HG03045 (cell line): ENCODE measurements at regions not wholly inside any gene's neighbourhood (a gene's known extent, or its start where the extent isn't known, plus 50 kb on each side); places are given as distances from the start of the nearest gene placed in this dataset.

ENCODE experiments used
- ATAC-seq: cut with Tn5 transposase; IDR thresholded peaks from one replicate; pipeline ENCODE4 v1.9.1; 2021; ENCODE audit warnings: mild to moderate bottlenecking, moderate library complexity; ENCODE audit not compliant: unreplicated experiment

GRCh38 chr1:79460773-79461436, 454.4 kb upstream of the ADGRL4 start:
- ATAC-seq, result peak; percentile 99

DNA sequence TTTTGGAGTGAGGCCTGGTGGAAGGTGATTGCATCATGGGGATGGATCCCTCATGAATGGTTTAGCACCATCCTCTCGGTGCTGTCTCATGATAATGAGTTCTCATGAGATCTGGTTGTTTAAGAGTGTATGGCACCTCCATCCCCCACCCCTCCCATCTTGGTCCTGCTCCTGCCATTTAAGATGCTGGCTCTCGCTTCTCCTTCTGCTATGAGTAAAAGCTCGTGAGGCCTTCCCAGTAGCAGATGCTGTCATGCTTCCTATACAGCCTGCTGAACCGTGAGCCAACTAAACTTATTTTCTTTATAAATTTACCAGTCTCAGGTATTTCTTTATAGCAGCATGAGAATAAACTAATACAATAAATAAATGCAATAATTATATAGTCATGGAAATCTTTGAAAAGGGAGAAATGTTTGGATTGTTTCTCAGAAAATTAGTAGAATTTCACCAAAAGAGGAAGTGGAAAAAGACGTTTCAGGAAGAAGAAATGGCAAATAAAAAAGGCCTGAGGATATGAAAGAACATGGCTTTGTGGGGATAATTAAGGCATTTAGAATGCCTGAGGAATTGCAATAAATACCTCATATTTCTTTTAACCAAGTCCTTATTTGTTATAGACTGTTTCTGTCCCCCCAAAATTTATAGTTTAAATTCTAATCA, 451.2 kb upstream of the ADGRL4 start:
- ATAC-seq, result no peak

DNA sequence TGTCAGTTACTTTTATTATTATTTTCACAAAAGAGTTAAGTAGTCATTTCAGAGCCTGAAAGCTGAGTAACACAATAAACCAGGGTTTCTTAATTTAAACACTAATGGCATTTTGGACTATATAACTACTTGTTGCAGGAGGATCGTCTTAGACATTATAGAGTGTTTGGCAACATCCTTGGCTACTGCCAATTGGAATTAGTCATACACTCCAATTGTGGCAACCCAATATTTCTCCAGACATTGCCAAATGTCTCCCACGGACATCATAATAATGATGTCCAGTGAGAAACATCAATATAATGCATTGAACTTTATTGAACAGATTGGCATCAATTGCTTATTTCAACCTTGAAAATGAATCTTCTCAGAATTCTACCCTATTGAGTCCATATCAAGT, 441.9 kb upstream of the ADGRL4 start:
- no peak for ATAC-seq

DNA sequence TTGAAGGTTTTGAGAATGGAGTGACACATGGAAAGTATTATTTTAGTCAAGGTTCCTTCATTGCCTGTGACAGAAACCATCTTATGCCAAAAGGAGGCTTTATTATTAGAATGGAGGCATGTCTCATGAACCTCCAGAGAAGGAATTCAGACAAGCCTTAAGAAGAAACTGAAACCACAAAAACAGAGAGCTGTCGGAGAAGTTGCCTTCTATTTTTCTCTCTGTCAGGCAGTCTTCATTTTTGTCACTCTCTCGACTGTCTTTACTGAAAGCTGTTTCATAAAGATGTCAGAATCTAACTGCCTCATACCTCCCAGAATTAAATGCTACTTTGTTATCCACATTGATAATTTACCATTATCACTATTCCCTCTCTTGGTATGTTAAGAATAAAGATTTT, 434.7 kb upstream of the ADGRL4 start:
- no peak for ATAC-seq

- no peak for ATAC-seq
Measured at GRCh38 chr1:79437540-79437939, 431.0 kb upstream of the ADGRL4 start.

DNA sequence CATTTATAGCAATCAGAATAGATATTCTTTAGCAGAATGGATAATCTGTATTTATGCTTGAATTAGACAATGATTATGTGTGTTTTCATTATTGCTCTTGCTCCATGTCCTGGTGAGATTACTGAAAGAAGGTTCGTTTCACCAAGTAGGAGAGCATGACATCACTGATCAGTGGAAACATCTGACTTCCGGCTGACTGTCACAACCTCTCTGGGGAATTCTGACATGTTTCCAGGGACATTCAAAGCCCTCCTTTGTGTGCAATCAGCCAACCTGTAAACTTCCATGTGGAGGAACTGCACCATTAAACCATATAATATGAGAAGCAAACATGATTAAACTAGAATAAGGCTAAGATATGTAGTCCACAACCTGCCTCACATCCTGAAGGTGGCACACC, 424.8 kb upstream of the ADGRL4 start:
- no peak for ATAC-seq

DNA sequence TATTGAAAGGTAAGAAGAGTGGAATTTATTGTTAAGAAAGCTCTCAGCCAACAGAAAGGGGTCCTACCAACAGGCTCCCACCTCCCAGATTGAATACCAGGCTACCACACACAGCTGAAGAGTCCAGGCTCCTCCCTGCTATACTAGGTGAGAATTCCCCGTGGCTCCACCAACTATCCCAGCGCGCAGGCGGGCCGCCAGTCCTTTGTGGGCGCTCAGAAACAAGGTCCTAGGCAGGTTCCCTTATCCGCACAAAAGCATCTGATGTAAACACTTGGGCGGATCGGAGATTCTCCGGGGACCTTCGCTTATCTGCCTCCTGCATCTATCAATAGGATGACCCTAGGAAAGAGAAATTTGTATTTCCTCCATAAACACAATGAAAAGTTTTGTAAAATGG, 423.9 kb upstream of the ADGRL4 start:
- ATAC-seq, result no peak

GRCh38 chr1:79422726-79423125, 416.2 kb upstream of the ADGRL4 start:
- ATAC-seq, result no peak

- no peak for ATAC-seq
Measured at GRCh38 chr1:79398501-79398900, 392.0 kb upstream of the ADGRL4 start.

GRCh38 chr1:79396901-79397300, 390.4 kb upstream of the ADGRL4 start:
- ATAC-seq, result no peak

DNA sequence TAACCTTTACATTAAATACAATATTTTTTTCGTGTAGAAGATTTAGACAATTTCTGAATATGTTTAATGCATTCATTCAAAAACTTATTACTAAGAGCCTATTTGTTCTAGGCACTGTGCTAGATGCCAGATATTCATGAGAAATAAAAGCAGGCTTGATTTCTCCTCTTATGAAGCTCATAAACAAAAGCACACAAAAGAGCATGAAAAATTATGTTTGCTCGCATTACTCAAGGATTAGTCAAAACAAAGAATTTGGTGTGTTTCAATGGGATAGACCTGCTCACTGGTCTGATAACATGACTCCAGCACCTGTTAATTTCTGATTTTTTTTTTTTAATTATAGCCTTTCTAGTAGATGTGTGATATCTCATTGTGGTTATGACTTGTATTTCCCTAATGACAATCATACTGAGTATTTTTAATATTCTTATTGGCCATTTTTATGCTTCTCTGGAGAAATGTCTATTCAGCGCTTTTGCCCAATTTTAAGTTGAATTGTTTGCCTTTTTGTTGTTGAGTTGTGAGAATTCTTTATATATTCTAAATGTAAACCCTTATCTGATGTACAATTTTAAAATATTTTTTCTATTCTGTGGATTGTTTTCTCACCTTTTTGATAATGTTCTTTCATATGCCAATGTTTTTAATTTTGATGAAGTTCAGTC, 382.3 kb upstream of the ADGRL4 start:
- ATAC-seq, result no peak

- ATAC-seq, result no peak
Measured at GRCh38 chr1:79386730-79387129, 380.2 kb upstream of the ADGRL4 start.

GRCh38 chr1:79380078-79380477, 373.5 kb upstream of the ADGRL4 start:
- no peak for ATAC-seq

DNA sequence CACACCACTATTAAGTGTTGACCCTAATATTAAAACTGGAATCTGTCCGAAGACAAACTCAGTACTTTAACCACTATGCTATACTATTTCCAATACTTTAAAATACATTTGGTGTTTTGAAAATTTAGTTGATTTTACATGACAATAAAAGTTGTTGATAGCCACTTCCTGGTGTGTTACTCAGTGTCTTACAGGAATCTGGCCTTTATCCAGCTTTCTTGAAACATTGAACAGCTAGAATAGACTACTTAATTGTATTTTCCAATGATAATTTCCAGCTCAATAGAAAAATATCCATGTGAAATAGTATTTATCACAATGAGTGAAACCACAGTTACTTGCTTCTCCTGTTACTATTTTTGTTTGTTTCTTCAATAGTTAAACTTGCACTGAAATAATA, 369.6 kb upstream of the ADGRL4 start:
- no peak for ATAC-seq

- ATAC-seq, result no peak
Measured at GRCh38 chr1:79375352-79375751, 368.8 kb upstream of the ADGRL4 start.

GRCh38 chr1:79374397-79374796, 367.9 kb upstream of the ADGRL4 start:
- no peak for ATAC-seq

DNA sequence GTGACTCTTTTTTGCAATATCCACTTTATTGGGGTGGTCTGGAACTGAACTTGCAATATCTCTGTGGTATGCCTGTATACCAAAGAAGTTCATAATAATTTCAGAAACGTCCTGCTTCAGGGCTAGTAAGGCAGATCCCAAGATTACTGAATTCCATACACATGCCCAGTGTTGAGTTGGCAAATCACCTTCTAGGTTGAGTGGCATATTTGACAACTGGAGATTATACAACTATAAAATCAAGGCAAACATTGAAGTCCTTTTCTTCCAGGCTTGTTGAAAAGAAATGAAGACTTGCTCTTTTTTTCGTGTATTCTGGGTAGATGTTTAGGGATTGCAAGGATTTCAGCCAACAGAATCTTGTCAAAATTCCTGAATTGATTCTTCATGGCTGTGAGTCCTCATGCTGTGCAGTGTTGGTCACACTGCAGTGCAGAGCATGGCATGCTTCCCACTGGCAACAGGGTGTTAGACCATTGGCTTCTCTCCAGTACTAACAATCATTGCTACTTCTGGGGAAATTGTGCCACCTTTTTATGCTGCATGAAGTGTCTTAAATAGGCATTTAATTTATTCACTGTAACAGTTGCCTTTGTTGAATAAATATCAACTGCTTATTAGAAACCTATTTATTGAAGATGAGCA, 367.1 kb upstream of the ADGRL4 start:
- no peak for ATAC-seq

DNA sequence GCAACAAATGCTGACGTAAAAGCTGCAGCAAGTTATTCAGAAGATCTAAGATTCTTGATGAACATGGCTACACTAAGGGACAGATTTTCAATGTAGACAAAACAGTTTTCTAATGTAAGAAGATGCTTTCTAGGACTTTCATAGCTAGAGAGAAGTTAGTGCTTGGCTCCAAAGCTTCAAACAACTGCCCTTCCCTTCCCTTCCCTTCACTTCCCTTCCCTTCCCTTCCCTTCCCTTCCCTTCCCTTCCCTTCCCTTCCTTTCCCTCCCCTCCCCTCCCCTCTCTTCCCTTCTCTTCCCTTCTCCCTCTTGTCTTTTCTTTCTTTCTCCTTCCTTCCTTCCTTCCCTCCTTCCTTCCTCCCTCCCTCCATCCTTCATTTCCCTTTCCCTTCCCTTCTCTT, 365.3 kb upstream of the ADGRL4 start:
- ATAC-seq, result no peak

DNA sequence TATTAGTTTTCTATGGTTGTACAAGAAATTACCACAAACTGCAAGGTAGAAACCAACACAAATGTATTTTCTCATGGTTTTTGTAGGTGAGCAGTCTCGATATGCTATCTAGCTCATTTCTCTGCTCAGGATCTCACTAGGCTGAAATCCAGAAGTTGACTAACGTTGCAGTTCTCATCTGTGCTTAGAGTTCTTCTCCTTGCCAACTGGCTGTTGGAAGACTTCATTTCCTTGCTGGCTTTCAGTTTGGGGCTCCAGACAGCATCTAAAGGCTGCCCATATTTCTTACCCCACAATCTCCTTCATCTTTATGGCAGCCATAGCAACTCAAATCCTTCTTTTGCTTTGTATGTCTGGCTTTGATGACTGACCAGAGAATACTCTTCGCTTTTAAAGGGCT, 362.6 kb upstream of the ADGRL4 start:
- ATAC-seq, result no peak

DNA sequence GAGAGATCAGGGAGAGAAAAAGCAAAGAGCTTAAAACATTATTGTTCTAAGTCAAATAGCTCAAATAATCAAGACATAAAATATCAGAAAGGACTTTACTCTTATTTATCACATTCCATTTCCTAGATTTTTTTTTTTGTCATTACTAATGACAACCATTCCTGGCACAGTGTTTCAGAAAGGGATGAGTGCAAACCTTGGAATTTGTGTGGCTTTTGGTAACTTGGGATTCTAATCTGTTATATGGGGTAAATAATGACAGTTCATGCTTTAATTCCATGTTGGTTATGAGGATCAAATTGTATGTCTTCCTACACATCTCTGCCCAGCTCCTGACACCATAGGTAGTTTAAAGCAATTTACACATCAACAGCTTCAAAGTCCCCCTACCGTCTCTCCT, 358.4 kb upstream of the ADGRL4 start:
- no peak for ATAC-seq

GRCh38 chr1:79363430-79363829, 356.9 kb upstream of the ADGRL4 start:
- no peak for ATAC-seq

DNA sequence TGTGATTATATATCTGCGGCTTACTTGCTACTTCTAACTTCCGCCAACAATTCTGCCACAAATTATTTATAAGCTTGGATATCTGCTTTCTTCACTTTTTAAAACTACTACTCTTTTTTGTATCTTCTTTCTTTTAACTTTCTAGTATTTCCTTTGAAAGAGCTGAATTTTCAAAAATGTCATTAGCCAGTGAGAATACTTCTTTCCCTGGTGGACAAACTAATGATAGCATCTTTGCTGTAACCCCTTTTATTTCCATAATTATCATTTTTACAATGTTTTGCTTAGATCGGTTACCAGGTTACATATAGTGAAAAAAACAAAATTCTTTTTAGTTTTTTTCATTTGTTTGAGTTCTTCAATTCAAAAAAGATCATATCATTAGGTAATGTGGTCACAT, 355.9 kb upstream of the ADGRL4 start:
- ATAC-seq, result no peak
